ENCODE measurements at regions not wholly inside any gene's neighbourhood (a gene's known extent, or its start where the extent isn't known, plus 50 kb on each side); places are given as distances from the start of the nearest gene placed in this dataset.

GRCh38 chr16:77548151-77548550 is 113.3 kb upstream of the ADAMTS18 start:
- Histone ChIP-seq H3K79me2 (ENCODE audit: control insufficient read depth in 1 of 2, insufficient read depth in 2 of 2, low read length in 2 of 2) (no peaks in the 10 kb centered on the region), H3K27me3 (replicated peaks in 1 of 4; ENCODE audit: control insufficient read depth in 3 of 4, extremely low read depth in 1 of 4, insufficient read depth in 3 of 4, low read length in 3 of 4) (no peaks in the 10 kb centered on the region), H3K14ac (ENCODE audit: insufficient read length) (no peak overlapping the region), H2BK12ac (ENCODE audit: low read depth, low read length) (no peak overlapping the region), H3K79me1 (ENCODE audit: low read depth, low read length) (no peaks in the 10 kb centered on the region), H2BK120ac (replicated peaks; ENCODE audit: low read depth, low read length) (no peak overlapping the region), H3K4me2 (ENCODE audit: insufficient read depth in 1 of 2, low read depth in 2 of 2, low read length in 2 of 2) (no peak overlapping the region), H3K4ac (replicated peaks; ENCODE audit: insufficient read length, low read depth, low read length) (no peak overlapping the region), H2BK15ac (ENCODE audit: low read length) (no peak overlapping the region), H3K18ac (ENCODE audit: extremely low read depth, low read length) (no peak overlapping the region), H3K9me3 (ENCODE audit: insufficient read depth in 2 of 2, low read depth in 1 of 2, low read length in 1 of 2) (no peaks in the 10 kb centered on the region), H2AK5ac (ENCODE audit: low read depth, low read length) (no peak overlapping the region), H3K9ac (replicated peaks in 1 of 4; ENCODE audit: extremely low read depth in 1 of 4, low read depth in 3 of 4, low read length in 3 of 4) (no peak overlapping the region), H4K5ac (ENCODE audit: insufficient read length, low read depth, low read length) (no peak overlapping the region), H4K20me1 (replicated peaks in 1 of 2; ENCODE audit: control insufficient read depth in 1 of 2, insufficient read depth in 2 of 2, low read length in 2 of 2) (no peaks in the 10 kb centered on the region), H2BK5ac (ENCODE audit: low read depth, low read length) (no peak overlapping the region), H3K23me2 (ENCODE audit: low read depth, low read length) (no peaks in the 10 kb centered on the region), H3K4me1 (replicated peaks in 1 of 4; ENCODE audit: control insufficient read depth in 3 of 4, insufficient read depth in 4 of 4, low read length in 3 of 4) (no peaks in the 10 kb centered on the region), H3K56ac (replicated peaks; ENCODE audit: insufficient read length, low read depth, low read length) (no peak overlapping the region), H4K8ac (ENCODE audit: extremely low read depth, insufficient read depth, low read length) (no peak overlapping the region), H3K36me3 (ENCODE audit: control insufficient read depth in 2 of 4, insufficient read depth in 4 of 4, low read length in 3 of 4) (no peaks in the 10 kb centered on the region), H2BK20ac (ENCODE audit: low read length) (no peak overlapping the region), H3K4me3 (ENCODE audit: extremely low read depth in 1 of 4, insufficient read depth in 2 of 4, low read depth in 3 of 4, low read length in 4 of 4) (no peak overlapping the region), H3K23ac (ENCODE audit: insufficient read length) (no peak overlapping the region), H3K27ac (ENCODE audit: low read depth, low read length) (no peak overlapping the region), H2AFZ (ENCODE audit: low read length) (no peak overlapping the region), H4K91ac (replicated peaks; ENCODE audit: insufficient read length, low read length) (no peak overlapping the region)
- WGBS, 2 experiments (ENCODE audit: extremely low coverage in 1 of 2, insufficient coverage in 1 of 2, insufficient read length in 1 of 2, insufficient replicate concordance in 2 of 2, low coverage in 1 of 2, low lambda C conversion rate in 2 of 2, missing lambda C conversion rate in 1 of 2) = 83% methylated on average over 4 of the region's 4 CpGs; no CpG with 5 or more reads in 1 of the 2 experiments
- ChIA-PET CTCF (ENCODE audit: partially characterized antibody) (no interaction called here), POLR2A (ENCODE audit: partially characterized antibody) (no interaction called here)
- FAIRE-seq = no peak
- no peak for DNase-seq (ENCODE audit: low read depth in 1 of 2, low spot score in 2 of 2)
- TF ChIP-seq YY1 (IDR thresholded peaks at IDR 0.05; ENCODE audit: low read depth, low read length) (no peak), ASH2L (IDR thresholded peaks at IDR 0.05; ENCODE audit: low read length) (no peak), TBP (IDR thresholded peaks at IDR 0.05; ENCODE audit: low read depth, low read length) (no peak)

Measured in H1 (cell line).